Activated CD8-positive, alpha-beta memory T cell treated with anti-CD3 and anti-CD28 coated beads, Interleukin-2, amount 50 U/mL, for 48 hours (primary cell): ENCODE measurements at regions not wholly inside any gene's neighbourhood (a gene's known extent, or its start where the extent isn't known, plus 50 kb on each side); places are given as distances from the start of the nearest gene placed in this dataset.
"Not testable (repeated sequence)": the region's sequence is repeated elsewhere in the genome, so short reads cannot be mapped to it uniquely, and the experiment has no call there.

Source experiments
- DNase-seq: peaks from one replicate; pipeline ENCODE4 v3.0.0-alpha.2; 2020

DNA sequence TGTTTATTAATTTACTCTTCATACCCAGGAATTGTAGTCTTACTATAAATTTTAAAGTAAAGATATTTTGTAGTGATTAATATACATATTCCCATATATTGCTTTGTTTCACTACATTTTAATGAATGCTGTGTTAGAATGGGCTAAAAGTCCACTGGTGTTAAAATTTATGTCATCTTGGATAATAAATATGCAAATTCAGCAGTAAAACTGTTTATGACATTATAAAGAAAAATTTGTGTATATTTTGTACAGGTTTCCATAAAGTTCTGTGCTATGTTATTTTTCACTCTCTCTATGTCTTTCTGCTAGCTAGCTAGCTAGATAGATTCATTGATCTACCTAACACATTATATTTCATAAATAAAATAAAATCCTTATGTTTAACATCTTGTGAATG, 1071.2 kb downstream of the FAT4 start:
- no peak for DNase-seq

DNA sequence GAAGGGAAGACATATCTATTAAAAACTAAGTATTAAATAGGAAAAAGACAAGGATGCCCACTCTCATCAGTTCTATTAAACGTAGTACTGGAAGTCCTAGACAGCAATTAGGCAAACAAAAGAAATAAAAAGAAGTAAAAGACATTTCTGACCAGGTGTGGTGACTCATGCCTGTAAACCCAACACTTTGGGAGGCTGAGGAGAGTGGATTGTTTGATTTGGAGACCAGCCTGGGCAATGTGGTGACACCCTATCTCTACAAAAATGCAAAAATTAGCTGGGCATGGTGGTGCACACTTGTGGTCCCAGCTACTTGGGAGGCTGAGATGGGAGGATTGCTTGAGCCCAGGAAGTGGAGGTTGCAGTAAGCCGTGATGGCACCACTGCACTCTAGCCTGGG, 1071.8 kb downstream of the FAT4 start:
- no peak for DNase-seq

DNA sequence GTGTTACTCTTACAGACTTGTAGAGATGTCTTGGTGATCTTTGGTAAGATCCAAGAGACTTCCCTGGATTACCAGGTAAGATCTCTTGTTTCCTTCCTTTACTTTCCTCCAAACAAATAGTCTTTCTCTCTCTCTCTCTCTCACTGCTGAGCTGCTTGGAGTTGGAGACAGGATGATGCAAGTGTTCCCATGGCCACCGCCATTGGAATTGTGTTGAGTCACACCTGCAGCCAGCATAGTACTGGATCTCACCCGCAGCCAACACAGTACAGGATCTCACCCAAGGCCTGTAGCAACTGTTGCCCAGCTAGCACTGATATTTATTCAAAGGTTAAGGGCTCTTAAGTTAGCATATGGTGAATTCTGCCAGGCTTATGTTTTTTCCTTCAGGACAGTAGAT, 1080.9 kb downstream of the FAT4 start:
- no peak for DNase-seq

DNA sequence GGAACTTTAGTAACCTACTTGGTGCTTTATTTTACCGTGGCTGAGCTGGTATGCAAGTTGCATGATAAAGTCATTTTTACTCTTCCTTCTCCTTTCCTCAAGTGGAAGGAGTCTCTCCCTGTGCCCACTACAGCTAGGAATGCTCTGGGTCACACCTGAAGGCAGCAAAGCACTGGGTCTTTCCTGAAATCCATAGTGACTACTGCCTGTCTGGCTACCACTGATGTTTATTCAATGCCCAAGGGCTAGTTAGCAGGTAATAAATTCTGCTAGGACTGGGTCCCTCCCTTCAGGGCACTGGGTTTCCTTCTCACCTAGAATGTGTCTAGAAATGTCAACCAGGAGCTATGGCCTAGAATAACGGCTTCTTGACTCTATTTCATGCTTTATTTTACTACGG, 1081.4 kb downstream of the FAT4 start:
- DNase-seq = no peak

- DNase-seq = no peak
Observed at GRCh38 chr4:126396703-126397102, 1081.9 kb downstream of the FAT4 start.

- no peak for DNase-seq
Observed at GRCh38 chr4:126404549-126404948, 1089.8 kb downstream of the FAT4 start.

DNA sequence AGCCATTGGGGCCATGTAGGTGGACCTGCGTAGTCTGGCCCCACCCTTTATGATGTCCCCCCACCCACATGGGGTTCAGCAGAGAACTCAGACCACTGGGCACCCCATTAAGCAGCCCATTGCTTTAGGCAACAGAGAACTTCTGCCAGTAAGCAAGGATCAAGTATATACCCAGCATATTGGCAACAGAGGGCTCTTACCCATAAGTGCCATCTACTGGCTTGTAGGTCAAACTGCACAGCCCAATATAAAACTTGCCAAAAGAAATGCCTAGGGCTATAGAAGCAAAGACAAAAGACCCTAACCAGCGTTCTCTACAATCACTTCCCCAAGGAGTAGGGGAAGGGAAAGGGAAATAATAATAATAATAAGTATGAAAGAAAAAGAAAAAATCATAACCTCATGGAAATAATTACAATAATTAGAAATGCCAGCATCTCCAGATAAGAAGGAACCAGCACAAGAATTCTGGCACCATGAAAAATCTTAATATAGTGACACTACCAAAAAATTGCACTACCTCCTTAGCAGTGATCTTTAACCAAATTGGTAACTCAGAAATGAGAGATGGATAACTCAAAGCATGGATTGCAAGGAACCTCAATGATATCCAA, 1090.7 kb downstream of the FAT4 start:
- DNase-seq = no peak

- no peak for DNase-seq
Observed at GRCh38 chr4:126409746-126410145, 1095.0 kb downstream of the FAT4 start.

GRCh38 chr4:126411047-126411446, 1096.3 kb downstream of the FAT4 start:
- DNase-seq = no peak

DNA sequence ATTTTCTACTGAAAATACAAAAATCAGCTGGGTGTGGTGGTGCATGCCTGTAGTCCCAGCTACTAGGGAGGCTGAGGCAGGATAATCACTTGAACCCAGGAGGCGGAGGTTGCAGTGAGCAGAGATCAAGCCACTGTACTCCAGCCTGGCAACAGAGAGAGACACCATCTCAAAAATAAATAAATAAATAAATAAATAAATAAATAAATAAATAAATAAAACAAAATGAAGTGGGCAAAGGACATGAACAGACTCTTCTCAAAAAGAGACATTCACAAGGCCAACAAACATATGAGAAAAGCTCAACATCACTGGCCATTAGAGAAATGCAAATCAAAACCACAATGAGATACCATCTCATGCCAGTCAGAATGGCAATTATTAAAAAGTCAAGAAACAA, 1097.6 kb downstream of the FAT4 start:
- not testable (repeated sequence) for DNase-seq

- no peak for DNase-seq
Observed at GRCh38 chr4:126414741-126415140, 1100.0 kb downstream of the FAT4 start.

DNA sequence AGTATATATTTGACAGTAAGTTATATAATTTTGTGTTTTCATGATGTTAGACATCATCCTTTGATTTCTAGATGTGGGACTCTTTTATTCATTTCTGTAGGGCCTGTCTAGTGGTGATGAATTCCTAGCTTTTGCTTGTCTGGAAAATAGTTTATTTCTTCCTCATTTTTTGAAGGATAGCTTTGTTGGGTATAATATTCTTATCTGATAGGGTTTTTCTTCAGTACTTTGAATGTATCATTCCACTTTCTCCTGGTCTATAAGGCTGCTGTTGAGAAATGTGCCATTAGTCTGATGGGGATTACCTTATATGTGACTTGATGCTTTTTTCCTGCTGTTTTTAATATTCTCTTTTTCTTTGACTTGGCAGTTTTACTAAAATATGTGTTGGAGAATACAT, 1104.5 kb downstream of the FAT4 start:
- no peak for DNase-seq

DNA sequence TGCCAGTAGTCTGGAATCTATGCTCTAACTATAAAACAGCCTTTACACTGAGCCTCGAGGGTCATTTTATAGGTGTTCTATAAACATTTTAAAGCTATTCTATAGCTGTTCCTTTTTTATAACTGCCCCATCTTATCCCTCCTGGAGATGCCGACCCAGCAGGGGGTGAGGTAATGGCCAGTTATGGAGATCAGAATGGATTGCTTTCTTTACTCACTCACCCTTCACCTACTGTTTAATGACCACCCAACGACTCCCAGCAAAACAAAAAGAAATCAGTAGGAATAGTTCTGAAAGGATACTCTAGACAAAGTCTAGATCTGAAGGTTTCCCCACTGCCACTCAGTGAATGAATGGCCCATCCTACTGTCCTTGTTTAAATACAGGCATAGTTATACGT, 1113.1 kb downstream of the FAT4 start:
- DNase-seq = no peak

DNA sequence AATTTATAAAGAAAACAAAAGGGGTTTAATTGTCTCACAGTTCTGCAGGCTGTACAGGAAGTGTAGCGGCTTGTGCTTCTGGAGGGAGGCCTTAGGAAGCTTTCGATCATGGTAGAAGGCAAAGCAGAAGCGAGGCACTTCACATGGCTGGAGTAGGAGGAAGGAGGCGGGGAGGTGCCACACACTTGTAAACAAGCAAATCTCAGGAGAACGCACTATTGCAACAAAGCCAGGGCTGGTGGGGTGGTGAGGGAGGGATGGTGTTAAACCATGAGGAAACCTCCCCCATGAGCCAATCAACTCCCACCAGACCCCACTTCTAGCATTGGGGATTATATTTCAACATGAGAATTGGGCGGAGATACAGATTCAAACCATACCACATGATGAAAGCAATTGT, 1116.3 kb downstream of the FAT4 start:
- DNase-seq = no peak

- DNase-seq = no peak
Observed at GRCh38 chr4:126435491-126435890, 1120.7 kb downstream of the FAT4 start.

GRCh38 chr4:126440297-126440696, 1125.5 kb downstream of the FAT4 start:
- no peak for DNase-seq

DNA sequence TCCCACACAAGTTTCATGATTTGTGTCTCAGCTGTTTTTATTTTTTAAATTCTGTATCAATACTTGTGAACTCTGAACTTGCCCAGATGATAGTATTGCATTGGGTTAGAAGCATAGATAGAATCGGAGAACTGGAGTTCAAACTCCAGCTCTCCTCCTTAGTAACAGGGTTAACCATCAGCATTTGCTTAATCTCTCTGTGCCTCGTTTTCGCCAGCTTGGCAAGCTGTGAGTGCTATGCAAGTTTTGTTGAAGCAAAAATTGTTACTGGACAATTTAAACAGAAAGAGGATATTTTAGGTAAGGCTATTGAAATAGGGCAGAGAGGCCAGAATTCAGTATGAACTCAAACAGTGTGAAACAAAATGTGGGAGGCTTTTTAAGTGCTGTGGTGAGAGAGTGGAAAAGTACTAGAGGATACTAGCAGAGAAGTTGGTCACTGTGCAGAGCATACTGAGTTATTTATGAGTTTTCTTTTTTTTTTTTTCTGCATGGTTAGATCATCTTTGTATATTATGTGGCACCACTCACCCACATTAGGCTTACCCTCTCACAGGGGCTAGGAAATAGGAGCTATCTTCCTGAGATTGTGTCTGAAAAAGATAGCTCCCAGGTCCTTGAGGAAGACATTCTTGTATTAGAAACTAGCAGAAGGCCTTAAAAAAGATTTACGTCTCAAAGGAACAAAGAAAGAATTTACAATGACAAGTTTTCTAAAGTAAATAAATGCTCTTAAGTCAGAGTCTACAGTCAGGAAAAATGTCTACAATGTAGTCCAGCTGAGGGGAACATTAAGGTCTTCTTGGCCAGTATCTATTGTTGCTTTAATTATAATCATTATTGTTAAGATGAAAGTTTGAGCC, 1126.6 kb downstream of the FAT4 start:
- DNase-seq = no peak

DNA sequence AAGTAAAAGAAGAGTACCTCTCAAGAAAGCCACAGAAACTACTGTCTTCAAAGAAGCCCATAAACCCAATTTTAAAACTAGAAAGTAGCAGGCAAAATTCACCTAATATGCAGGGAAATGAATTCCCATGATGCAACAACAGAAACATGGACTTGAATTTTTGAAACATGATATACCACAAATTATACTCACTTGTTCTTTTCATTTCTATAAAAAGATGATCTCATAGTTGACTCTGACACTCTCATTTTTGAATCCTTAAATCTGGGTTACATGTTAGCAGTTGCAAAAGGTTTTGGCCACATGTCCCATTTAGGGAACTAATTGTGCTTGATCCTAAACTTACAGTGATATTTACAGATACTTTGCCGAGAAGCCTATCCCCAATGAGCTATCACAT, 1130.8 kb downstream of the FAT4 start:
- no peak for DNase-seq

DNA sequence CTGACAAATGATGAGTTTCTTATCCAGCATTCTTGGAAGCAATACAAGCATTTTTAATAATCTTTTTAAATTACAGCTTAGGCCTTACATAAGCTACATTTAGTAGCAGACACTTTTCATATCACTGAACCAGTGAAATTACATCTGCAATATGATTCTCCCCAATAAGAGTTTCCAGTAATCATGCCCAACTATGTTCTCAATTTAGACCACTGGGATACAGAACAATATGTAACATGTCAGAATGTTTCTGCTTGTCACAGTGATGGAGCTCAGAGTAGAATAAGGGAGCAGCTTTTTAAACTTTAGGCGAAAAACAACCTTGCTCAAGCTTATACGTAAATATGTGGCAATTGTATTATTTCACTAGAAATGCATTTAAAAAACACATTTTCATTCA, 1132.2 kb downstream of the FAT4 start:
- DNase-seq = no peak

DNA sequence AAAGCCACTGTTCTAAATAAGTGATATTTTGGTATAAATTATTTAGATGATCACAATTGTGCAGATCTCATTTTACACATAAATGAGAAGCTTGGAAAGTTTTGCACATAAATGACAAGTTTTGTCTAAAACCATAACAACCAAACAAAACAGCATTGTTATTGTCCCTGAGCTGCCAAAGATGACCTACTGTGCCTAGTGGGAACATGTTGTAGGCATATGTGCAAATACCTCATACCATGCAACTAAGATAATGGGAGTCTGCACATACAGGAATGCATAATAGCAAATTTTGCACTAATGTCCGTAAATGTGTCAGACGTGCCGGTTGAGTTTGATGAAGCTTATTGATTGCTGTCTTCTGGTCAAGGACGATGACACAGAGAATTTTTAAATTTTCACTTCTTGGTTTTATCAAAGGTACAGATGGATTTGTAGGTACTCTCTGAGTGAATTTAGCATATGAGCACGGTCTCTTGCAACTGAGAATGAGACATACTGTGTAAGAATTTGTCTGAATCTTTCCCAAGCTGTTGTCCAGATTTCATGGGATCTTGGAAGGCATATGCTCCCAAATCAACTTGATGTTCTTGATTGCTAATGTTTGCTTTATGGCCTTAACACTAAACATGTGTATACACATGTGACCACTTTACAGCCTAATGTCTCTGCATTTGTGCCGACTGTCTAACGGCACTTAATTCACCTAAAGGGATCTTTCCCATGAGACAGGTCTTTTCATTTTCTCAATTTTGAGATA, 1133.5 kb downstream of the FAT4 start:
- no peak for DNase-seq

DNA sequence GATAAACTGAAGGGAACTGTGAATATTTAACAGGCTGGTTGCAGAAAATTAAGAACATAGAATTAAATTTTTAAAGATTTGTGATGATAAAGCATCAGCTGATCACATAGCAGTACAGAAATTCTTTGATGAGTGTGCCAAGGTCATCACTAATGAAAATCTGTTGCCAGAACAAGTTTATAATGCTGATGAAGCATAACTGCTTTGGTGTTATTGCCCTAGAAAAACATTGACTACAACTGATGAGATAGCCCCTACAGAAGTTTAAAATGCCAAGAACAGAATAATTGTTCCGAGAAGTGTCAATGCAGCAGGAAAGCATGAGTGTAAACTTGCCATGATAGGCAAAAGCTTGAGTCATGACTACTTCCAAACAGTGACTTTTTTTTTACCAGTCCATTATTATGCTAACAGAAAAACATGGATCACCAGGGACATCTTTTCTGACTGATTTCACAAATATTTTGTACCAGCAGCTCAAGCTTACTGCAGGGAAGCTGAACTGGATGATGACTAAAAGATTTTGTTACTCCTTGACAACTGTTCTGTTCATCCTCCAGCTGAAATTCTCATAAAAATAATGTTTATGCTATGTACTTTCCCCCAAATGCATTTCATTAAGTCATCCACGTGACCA, 1136.6 kb downstream of the FAT4 start:
- DNase-seq = no peak

DNA sequence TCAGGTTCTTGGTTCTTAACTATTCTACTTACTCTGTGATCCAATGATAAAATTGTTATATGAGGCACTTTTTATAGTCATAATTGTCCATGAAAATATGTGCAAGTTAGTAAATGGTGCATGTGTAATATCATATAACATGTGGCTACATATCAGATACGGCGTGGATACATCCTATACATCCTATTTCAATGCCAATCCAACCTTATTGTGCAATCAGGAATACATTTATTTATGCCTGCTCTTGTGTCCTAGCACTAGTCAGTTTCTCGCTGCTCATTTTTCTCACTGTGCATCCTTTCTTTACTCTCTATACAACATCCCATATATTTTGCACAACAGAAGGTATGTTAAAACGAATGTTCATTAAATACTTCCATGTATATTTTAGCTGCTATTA, 1141.1 kb downstream of the FAT4 start:
- DNase-seq = no peak

GRCh38 chr4:126458993-126459392, 1144.2 kb downstream of the FAT4 start:
- DNase-seq = no peak

DNA sequence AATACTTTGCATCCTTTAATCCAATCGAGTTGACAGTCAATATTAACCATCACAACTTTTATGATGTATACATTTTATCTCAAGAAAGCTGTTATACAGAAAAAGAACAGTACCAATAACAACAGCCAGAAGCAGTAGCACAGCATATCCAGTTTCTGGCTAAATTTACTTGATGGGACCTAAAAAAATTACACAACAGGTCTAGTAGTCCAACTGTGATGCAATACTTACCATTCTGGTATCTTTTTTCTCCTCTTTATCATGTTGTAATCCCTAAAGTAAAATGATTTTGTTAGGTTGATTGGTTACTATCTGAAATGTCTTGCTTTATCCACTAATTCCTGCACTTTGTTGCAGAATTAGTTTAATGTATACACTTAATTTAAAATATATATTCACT, 1150.6 kb downstream of the FAT4 start:
- DNase-seq = no peak
